ENCODE measurements at regions not wholly inside any gene's neighbourhood (a gene's known extent, or its start where the extent isn't known, plus 50 kb on each side); places are given as distances from the start of the nearest gene placed in this dataset.
"Not testable (repeated sequence)": the region's sequence is repeated elsewhere in the genome, so short reads cannot be mapped to it uniquely, and the experiment has no call there.

DNA sequence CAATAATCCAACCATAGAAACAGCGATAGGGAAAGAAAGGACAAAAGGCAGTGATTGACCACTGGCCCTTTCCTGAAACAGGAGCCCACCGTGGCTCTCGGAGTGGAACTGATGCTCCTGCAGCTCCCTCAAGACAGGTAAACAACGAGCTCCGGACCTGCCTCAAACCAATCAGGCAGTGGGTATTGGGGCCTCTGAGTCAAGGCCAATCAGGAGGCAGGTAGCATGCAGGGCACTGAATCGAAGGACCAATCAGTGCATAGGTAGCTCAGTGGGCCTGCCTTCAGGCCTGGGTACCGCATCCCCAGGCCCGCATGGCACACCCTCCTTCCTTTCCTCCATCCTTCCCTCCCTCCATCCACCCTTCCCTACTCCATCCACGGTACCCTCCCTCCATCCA is 425.1 kb upstream of the MGMT start:
- no peak for DNase-seq (ENCODE audit: low spot score)

DNA sequence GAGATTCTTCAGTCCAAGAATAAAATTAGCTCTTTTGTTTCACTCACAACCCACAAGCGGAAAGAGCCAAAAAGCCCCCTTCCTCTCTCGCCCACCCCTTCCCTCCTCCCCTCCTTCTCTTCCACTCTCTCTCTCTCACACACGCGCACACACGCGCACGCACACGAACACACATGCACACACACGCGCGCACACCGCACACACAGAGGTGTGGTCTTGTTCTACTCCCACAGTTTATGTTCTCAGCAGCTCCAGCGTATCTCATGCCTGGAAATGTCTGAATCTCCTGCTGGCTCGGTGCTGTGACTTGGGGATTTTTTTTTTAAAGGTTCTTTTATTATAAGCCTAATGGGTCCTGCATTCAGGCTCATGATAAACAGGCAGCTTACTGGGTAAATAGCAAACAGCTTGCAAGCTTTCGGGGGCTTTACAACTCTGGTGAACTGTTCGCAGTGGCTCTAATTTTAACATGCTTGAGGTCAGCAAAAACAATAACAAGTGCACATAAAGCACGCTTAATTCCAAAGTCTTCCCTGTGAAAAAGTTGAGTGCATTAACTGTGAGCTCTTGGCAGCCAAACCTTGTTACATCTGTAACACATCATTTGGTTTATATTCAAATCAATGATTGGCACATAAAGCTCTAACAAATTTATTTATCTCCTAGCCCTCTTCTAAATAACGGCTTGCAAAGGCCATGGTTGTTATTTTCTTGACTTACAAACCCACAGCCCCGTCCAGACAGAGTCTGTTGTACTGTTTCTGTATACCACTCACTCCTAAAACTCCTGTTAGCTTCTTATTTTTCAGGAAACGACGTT is 424.1 kb upstream of the MGMT start:
- no peak for DNase-seq (ENCODE audit: low spot score)

GRCh38 chr10:129043691-129044090 is 423.4 kb upstream of the MGMT start:
- no peak for DNase-seq (ENCODE audit: low spot score)

GRCh38 chr10:129045599-129045998 is 421.4 kb upstream of the MGMT start:
- DNase-seq (ENCODE audit: low spot score) = no peak

DNA sequence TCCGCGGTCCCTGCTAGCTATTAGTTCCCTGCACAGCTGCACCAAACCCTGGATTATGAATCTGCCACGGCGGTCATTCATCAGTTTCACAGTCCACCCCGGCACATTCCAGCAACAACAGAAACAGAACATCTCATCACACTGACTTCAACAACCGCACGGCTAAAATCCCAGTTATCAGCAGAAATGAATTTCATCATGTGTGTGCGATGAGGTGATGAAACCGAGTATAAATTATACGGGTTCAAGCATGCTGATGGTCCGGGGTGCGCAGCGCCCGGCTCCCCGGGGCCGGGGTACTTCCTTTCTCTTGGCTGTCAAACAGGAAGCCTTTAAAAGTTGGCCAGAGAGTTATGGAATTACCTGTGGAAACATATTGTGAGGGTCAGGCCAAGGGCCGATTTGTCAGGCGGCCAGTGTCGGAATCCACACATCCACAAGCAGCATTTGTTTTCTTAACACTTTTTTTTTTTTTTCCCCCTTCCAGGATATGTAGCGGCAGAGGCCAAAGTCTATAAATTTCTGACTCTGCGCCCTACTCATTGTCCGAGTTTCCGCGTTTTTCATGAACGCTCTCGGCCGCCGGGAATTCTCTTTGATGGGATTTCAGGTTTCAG is 420.9 kb upstream of the MGMT start:
- no peak for DNase-seq (ENCODE audit: low spot score)

DNA sequence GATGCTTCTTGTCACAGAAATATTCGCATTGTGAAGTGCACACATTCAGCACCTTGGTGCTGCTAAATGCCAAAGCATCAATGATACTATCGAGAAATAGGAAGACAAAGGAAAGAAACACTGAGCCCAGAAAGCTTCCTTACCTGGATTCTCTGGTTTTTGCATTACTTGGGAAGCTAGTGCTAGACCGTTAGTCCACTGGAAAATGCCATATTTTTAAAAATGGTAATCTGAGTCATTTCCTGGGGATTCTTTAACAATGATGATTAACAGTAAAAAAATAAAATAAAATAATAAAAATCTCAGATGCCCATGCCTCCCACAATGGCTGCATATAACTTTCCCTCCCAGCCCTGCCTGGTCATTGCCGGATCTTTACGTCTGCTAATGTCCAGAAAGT is 420.1 kb upstream of the MGMT start:
- DNase-seq (ENCODE audit: low spot score) = no peak

DNA sequence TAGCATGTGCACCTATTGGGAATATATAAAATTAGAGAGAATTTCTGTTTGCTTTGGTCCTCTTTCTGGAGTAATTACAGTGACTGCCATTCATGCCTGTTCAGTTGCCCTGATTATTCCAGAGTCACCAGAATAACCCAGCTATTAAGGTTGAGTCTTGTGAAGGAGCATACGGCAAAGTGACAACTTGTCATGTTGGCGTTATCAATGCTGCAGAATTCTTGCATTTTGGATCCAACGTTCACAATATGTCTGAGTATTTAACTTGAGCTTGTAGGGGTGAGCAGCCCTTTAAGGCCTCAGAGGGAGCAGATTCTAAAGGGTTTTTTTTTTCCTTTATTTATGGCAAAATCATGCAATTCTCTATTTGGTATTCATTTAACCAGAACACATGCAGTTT is 419.4 kb upstream of the MGMT start:
- no peak for DNase-seq (ENCODE audit: low spot score)

DNA sequence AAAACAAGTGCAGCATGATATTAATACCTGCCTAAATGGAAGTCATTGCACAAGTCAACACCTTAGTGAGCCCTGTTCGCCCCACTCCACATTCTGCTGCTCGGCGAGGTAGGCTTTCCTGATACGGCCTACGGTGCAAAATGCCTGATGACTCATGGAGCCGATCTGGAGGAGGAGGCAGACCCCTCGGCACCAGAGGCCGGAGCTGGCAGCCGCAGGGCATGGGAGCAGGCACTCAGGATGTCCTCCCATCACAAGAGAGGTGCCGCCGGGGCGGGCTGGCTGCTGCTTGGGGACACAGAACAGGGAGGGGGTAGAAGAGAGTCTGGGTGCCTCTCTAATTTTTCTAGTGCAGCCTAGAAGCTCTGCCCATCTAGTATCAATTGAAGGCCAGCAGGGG is 418.5 kb upstream of the MGMT start:
- no peak for DNase-seq (ENCODE audit: low spot score)

GRCh38 chr10:129049501-129049900 is 417.5 kb upstream of the MGMT start:
- no peak for DNase-seq (ENCODE audit: low spot score)

DNA sequence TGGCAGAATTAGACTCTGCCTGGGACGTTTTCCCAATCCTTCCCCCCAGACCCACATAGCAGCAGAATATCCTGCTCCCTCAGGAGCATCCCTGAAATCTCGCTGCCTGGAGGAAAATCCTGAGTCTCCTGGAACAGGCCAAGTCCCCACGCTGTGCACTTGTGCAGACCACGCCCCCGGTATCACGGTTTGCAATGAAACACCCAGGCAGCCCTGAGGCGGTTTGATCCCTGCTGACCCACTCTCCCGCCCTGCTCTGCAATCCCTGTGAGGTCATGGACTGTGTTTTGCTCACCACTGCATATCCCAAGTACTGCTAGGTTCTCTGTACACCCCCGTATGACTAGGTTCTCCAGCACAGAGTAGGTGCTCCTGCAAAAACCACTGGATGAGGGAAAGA is 411.8 kb upstream of the MGMT start:
- DNase-seq (ENCODE audit: low spot score) = no peak

GRCh38 chr10:129055986-129056385 is 411.1 kb upstream of the MGMT start:
- no peak for DNase-seq (ENCODE audit: low spot score)

DNA sequence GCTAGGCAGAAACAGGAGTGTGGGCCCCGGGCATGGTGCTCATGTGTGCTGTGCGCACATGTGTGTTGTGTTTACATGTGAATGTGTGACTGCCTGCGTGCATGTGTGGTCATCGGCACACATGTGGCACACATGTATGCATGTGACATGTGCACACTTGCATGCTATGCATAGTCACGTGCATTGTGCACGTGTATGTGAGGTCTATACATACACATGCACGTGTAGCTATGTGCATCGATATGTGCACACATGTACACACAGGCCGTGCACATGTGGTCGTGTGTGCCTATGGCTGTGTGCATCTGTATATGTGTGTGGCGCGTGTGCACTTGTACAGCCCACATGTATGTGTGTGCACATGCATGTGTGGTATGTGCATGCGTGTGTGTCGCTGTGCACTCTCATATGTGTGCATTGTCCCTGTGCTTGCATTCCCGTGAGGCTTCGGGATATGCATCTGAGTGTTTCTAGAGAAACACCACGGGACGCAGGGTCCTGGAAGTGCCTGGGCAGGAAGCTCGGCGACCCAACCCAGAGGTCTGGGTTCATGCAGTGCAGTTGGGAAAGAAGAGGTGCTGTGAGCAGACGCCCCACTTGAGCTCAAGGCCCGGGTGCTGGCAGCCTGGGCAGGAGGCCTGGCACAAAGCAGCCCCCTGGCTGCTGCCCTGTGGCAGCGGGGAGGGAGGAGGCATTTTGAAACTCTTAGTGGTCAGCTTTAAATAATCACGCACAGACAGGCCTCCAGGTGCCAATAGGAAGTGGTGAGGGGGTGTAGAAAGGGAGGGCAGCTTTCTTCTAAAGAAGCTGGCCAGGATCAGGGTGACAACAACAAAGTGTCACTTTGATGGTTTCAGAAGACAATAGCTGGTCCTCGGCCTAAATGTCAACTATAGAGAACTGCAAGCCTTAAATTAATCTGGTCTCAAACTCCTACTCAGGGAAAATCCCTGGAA is 410.0 kb upstream of the MGMT start:
- no peak for DNase-seq (ENCODE audit: low spot score)

DNA sequence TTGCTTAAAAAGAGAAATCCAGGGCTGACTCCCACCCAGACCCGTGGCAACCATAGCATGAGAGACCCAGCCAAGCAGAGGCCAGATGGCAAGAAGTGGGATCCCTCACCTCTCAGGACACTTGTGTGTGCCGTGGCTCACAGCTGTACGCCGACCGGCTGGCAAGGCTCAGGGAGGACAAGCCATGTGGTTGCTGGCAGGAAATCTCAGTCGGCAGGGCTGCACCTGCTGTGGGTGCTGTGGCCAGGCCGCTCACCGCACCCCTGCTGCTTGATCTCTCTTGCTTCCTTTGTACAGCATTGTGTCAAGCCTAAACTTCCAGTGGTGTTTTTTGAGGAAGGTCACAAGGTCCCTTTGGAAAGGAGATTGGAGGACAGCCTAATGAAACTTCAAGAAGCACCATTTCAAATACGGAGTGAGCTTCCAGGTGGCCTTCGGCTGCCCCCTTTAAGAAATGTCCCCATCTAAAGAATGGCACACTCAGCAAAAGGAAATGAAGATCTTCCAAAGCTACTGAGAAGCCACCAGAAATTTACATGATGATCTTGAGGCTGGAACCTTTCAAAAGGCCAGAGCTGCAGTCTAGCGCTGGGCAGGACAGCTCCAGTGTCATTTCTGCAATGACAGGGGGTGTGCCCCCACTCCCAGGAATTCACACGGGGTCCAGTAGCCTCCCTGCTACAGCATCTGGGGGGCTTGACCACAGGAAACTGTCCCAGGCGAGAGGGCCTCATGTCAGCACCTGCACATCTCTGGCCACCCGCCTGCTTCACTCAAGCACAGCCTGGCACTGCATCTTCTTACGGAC is 409.0 kb upstream of the MGMT start:
- no peak for DNase-seq (ENCODE audit: low spot score)

- no peak for DNase-seq (ENCODE audit: low spot score)
These were observed 408.3 kb upstream of the MGMT start for GRCh38 chr10:129058664-129059155.

GRCh38 chr10:129059977-129060376 is 407.1 kb upstream of the MGMT start:
- no peak for DNase-seq (ENCODE audit: low spot score)

- no peak for DNase-seq (ENCODE audit: low spot score)
These were observed 403.8 kb upstream of the MGMT start for GRCh38 chr10:129063212-129063611.

- no peak for DNase-seq (ENCODE audit: low spot score)
These were observed 403.2 kb upstream of the MGMT start for GRCh38 chr10:129063877-129064276.

- DNase-seq (ENCODE audit: low spot score) = not testable (repeated sequence)
These were observed 400.5 kb upstream of the MGMT start for GRCh38 chr10:129066529-129066928.

- not testable (repeated sequence) for DNase-seq (ENCODE audit: low spot score)
These were observed 395.6 kb upstream of the MGMT start for GRCh38 chr10:129071411-129071810.

GRCh38 chr10:129074939-129075338 is 392.1 kb upstream of the MGMT start:
- no peak for DNase-seq (ENCODE audit: low spot score)

- no peak for DNase-seq (ENCODE audit: low spot score)
These were observed 391.5 kb upstream of the MGMT start for GRCh38 chr10:129075508-129075907.

DNA sequence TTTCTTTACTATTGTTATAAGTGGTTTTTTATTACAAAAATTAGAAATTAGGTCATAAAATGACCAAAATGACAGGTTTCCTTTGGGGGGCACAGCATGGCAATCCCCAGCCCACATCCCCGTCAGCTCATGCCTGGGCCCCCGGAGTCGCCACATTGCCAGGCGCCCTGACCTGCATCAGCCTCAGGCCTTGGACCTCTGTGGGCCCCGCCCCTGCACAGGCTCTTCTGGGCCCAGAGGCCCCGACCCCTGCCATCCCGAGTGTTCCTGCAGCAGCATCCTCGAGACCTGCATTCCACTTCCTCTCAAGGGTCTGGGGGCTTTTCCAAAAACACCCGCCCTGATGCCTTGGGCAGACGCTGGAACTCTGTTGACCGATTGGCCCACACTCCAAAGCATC is 391.1 kb upstream of the MGMT start:
- DNase-seq (ENCODE audit: low spot score) = no peak

All from hematopoietic multipotent progenitor cell treated with erythropoietin and hydrocortisone succinate and interleukin-3 and kit ligand, for 17 days (in vitro differentiated cells).